Ovary (tissue), 7 donors: ENCODE measurements at regions not wholly inside any gene's neighbourhood (a gene's known extent, or its start where the extent isn't known, plus 50 kb on each side); places are given as distances from the start of the nearest gene placed in this dataset.

Experiments used
- DNase-seq, 5 donors: peaks; one replicate each; pipeline ENCODE4 v3.0.0-alpha.2; 2019 to 2020
- H3K27ac ChIP-seq, 2 donors: fragments of 200-600 bp; one replicate each; pipeline versions ENCODE4 v1.5.1 to v1.8.0; 2019 to 2022
- H3K27me3 ChIP-seq: fragments of 200-600 bp; one replicate; pipeline ENCODE4 v1.8.0; 2022
- H3K36me3 ChIP-seq: fragments of 200-600 bp; sonication (generic); one replicate; pipeline ENCODE4 v1.5.1; 2019
- H3K4me1 ChIP-seq: one replicate; pipeline ENCODE4 v1.8.1; 2013; ENCODE audit warnings: mild to moderate bottlenecking, moderate library complexity; ENCODE audit not compliant: insufficient read depth
- H3K4me3 ChIP-seq: fragments of 200-600 bp; sonication (generic); one replicate; pipeline ENCODE4 v1.5.1; 2017
- H3K9me3 ChIP-seq, 2 donors: fragments of 200-600 bp in 1 of 2; sonication (generic) in 1 of 2; one replicate each; pipeline versions ENCODE4 v1.5.1 to v1.8.1; 2013 to 2019; ENCODE audit warnings: mild to moderate bottlenecking in 1 of 2, moderate library complexity in 1 of 2
- CTCF ChIP-seq, 3 donors: fragments of 450-650 bp in 2 of 3; fragments of 200-600 bp in 1 of 3; IDR thresholded peaks; one replicate each; pipeline versions ENCODE4 v1.5.1 to v1.8.0; 2016 to 2022; ENCODE audit warnings: antibody characterized with exemption in 3 of 3, mild to moderate bottlenecking in 1 of 3
- EP300 ChIP-seq: sonication (generic); formaldehyde crosslinking; IDR thresholded peaks from one replicate; pipeline ENCODE4 v1.6.1; 2017; ENCODE audit warnings: antibody characterized with exemption
- POLR2A ChIP-seq: fragments of 450-650 bp; IDR thresholded peaks from one replicate; pipeline ENCODE4 v1.6.1; 2017; ENCODE audit warnings: antibody characterized with exemption, mild to moderate bottlenecking, moderate library complexity
- WGBS, 3 donors: extraction: QIAGEN DNeasy Blood & Tissue Kit in 1 of 3; methylation state at CpG; one replicate each; pipeline versions ENCODE4 v1.1.5 to v1.1.7; 2013 to 2017; 5-methylcytosine and 5-hydroxymethylcytosine counted together
- intact Hi-C, 4 donors: fragments of 100-400 bp; cut with DNase I; formaldehyde crosslinking; loops; one replicate each; pipeline versions ENCODE4 v1.11.0 to v1.15.1; 2022 to 2023
- donor health status: DM: no; HTN: no; CAD: no; lungs with moderate emphysema.
- donor health status: DM: no; HTN: no; CAD: no.
- donor health status: Bipolar disorder and iron deficiency.
- donor health status: DM: no; HTN: no; CAD: no.
- donor health status: DM: yes; HTN: yes; CAD: no.

- Histone ChIP-seq H3K27me3 (no peaks in the 10 kb centered on the region), H3K4me1 (no peaks in the 10 kb centered on the region), H3K36me3 (no peaks in the 10 kb centered on the region), H3K4me3 (no peak overlapping the region), H3K9me3 (no peaks in the 10 kb centered on the region), H3K27ac (no peak overlapping the region)
- WGBS, 3 donors, result 49 to 52% (median 52%) methylated on average over 15 of the region's 15 CpGs
- TF ChIP-seq EP300 (no peak), CTCF (IDR thresholded peaks at IDR 0.05) (peak; percentile 15 to 48 (median 43)), POLR2A (no peak)
- intact Hi-C loops, result loop anchor here in 3 of 4 donors (5.0 to 10.0 kb wide), 3 partner anchors 57 to 376 kb away; partner anchors contain the start of gene LOXHD1 (in 1 of the 3)
- DNase-seq, result peak; percentile 24 to 76 (median 49)
Measured at GRCh38 chr18:46281185-46282176, 177.3 kb downstream of the HAUS1 start.

- DNase-seq, result no peak
- H3K36me3 ChIP-seq, result no peaks in the 10 kb centered on the region
- H3K4me1 ChIP-seq, result no peaks in the 10 kb centered on the region
- 91 to 98% (median 94%) methylated on average over 7 of the region's 7 CpGs for WGBS, 3 donors
- TF ChIP-seq CTCF (IDR thresholded peaks at IDR 0.05), result no peak
- no peak for TF ChIP-seq POLR2A
- TF ChIP-seq EP300, result no peak
- no peaks in the 10 kb centered on the region for H3K9me3 ChIP-seq
- no peaks in the 10 kb centered on the region for H3K27me3 ChIP-seq
- intact Hi-C loops, result loop anchor here in 3 of 4 donors (5.0 to 10.0 kb wide), 3 partner anchors 57 to 375 kb away; partner anchors contain the start of gene LOXHD1 (in 1 of the 3)
- no peak overlapping the region for H3K4me3 ChIP-seq
- H3K27ac ChIP-seq, result no peak overlapping the region
Measured at GRCh38 chr18:46282177-46282570, 178.0 kb downstream of the HAUS1 start.

GRCh38 chr18:46282646-46283045 lies 178.5 kb downstream of the HAUS1 start:
- Histone ChIP-seq H3K36me3 (no peaks in the 10 kb centered on the region), H3K9me3 (no peaks in the 10 kb centered on the region), H3K4me1 (no peaks in the 10 kb centered on the region), H3K27me3 (no peaks in the 10 kb centered on the region), H3K4me3 (no peak overlapping the region), H3K27ac (no peak overlapping the region)
- DNase-seq, result no peak
- WGBS, 3 donors, result 87 to 96% (median 92%) methylated on average over 7 of the region's 7 CpGs
- intact Hi-C loops, result loop anchor here in 3 of 4 donors (5.0 to 10.0 kb wide), 3 partner anchors 58 to 375 kb away; partner anchors contain the start of gene LOXHD1 (in 1 of the 3)
- TF ChIP-seq EP300 (no peak), POLR2A (no peak), CTCF (IDR thresholded peaks at IDR 0.05) (no peak)

- DNase-seq, result no peak
- Histone ChIP-seq H3K9me3 (no peaks in the 10 kb centered on the region), H3K36me3 (no peaks in the 10 kb centered on the region), H3K4me1 (no peaks in the 10 kb centered on the region), H3K4me3 (no peak overlapping the region), H3K27me3 (no peaks in the 10 kb centered on the region), H3K27ac (no peak overlapping the region)
- no peak for TF ChIP-seq CTCF (IDR thresholded peaks at IDR 0.05)
- TF ChIP-seq EP300, result no peak
- no peak for TF ChIP-seq POLR2A
- intact Hi-C loops, result loop anchor here in 3 of 4 donors (5.0 to 10.0 kb wide), 3 partner anchors 58 to 374 kb away; partner anchors contain the start of gene LOXHD1 (in 1 of the 3)
- WGBS, 3 donors, result 65 to 73% (median 66%) methylated on average over 7 of the region's 7 CpGs
Measured at GRCh38 chr18:46283268-46283667, 179.1 kb downstream of the HAUS1 start.
